IMR-90 (cell line): ENCODE measurements at regions not wholly inside any gene's neighbourhood (a gene's known extent, or its start where the extent isn't known, plus 50 kb on each side); places are given as distances from the start of the nearest gene placed in this dataset.

Source experiments
- ATAC-seq: fragments of 200-7000 bp; cut with Tn5 transposase; 2 replicates; pipeline ENCODE4 v1.9.1; 2020; ENCODE audit warnings: low read depth, mild to moderate bottlenecking, moderate library complexity
- BruUV-seq: library from RNA; stranded (reverse); fragments of 400-500 nt; replicated peaks from 2 replicates; lab custom pipeline; 2021; lab: Mats Ljungman, UMichigan
- CTCF ChIA-PET: fragments of 300-600 bp; formaldehyde crosslinking; extraction: SDS; loops from one replicate; lab custom pipeline; 2021; ENCODE audit warnings: antibody characterized with exemption; lab: Yijun Ruan, JAX
- POLR2A ChIA-PET: fragments of 300-600 bp; sonication (Branson Sonifier 250); formaldehyde crosslinking; loops from one replicate; lab custom pipeline; 2022; ENCODE audit warnings: antibody characterized with exemption; ENCODE audit not compliant: unreplicated experiment; lab: Charles Lee
- DNase-seq: peaks from one replicate; pipeline ENCODE4 v3.0.0; 2013
- H2AFZ ChIP-seq: replicated peaks from 2 replicates; pipeline ENCODE3; 2013; ENCODE audit warnings: low read length, mild to moderate bottlenecking; ENCODE audit not compliant: poor library complexity
- H2AK5ac ChIP-seq: 2 replicates; pipeline ENCODE4 v1.6.1; 2013; ENCODE audit warnings: low read depth, low read length, inconsistent platforms
- H2AK9ac ChIP-seq: replicated peaks from 2 replicates; pipeline ENCODE3; 2013; ENCODE audit warnings: mild to moderate bottlenecking, low read depth, low read length, moderate library complexity; ENCODE audit not compliant: poor library complexity
- H2BK120ac ChIP-seq: 2 replicates; pipeline ENCODE4 v1.6.1; 2013; ENCODE audit warnings: low read depth, low read length, inconsistent platforms
- H2BK15ac ChIP-seq: 3 replicates; pipeline ENCODE4 v1.6.1; 2013; ENCODE audit warnings: low read depth, low read length, inconsistent platforms
- H2BK20ac ChIP-seq: 2 replicates; pipeline ENCODE4 v1.6.1; 2013; ENCODE audit warnings: low read depth, mild to moderate bottlenecking, inconsistent platforms, low read length, moderate library complexity
- H2BK5ac ChIP-seq: 2 replicates; pipeline ENCODE4 v1.6.1; 2013; ENCODE audit warnings: mild to moderate bottlenecking, low read depth, low read length, inconsistent platforms; ENCODE audit not compliant: poor library complexity, severe bottlenecking
- H3K14ac ChIP-seq: replicated peaks from 2 replicates; pipeline ENCODE4 v1.6.1; 2013; ENCODE audit warnings: low read depth, low read length, inconsistent platforms
- H3K18ac ChIP-seq: 2 replicates; pipeline ENCODE4 v1.6.1; 2013; ENCODE audit warnings: low read depth, low read length, control low read depth
- H3K23ac ChIP-seq: 2 replicates; pipeline ENCODE4 v1.6.1; 2013; ENCODE audit warnings: low read depth, low read length, inconsistent platforms
- H3K27ac ChIP-seq: 2 replicates; pipeline ENCODE4 v1.5.1; 2013; ENCODE audit warnings: mild to moderate bottlenecking, control low read depth, low read length; ENCODE audit not compliant: insufficient read depth
- H3K27me3 ChIP-seq: 2 replicates; pipeline ENCODE4 v1.6.1; 2013; ENCODE audit warnings: low read length; ENCODE audit not compliant: control insufficient read depth, insufficient read depth
- H3K36me3 ChIP-seq: 2 replicates; pipeline ENCODE4 v1.6.1; 2013; ENCODE audit warnings: low read length, mixed read lengths; ENCODE audit not compliant: control insufficient read depth, insufficient read depth
- H3K4ac ChIP-seq: 2 replicates; pipeline ENCODE4 v1.6.1; 2013; ENCODE audit warnings: low read depth, low read length, inconsistent platforms
- H3K4me1 ChIP-seq: 2 replicates; pipeline ENCODE4 v1.6.1; 2013; ENCODE audit warnings: low read length, mixed read lengths; ENCODE audit not compliant: control insufficient read depth, insufficient read depth
- H3K4me2 ChIP-seq: 2 replicates; pipeline ENCODE4 v1.6.1; 2013; ENCODE audit warnings: low read depth, mild to moderate bottlenecking, control low read depth, low read length, moderate library complexity
- H3K4me3 ChIP-seq: 2 replicates; pipeline ENCODE4 v1.5.1; 2013; ENCODE audit warnings: low read depth, mild to moderate bottlenecking, control low read depth, low read length, moderate library complexity; ENCODE audit not compliant: insufficient read depth
- H3K56ac ChIP-seq: 2 replicates; pipeline ENCODE4 v1.6.1; 2013; ENCODE audit warnings: low read length, inconsistent platforms; ENCODE audit not compliant: insufficient read depth; ENCODE audit errors: extremely low read depth
- H3K79me1 ChIP-seq, 2 experiments: 2 replicates each; pipeline ENCODE4 v1.6.1; 2013; ENCODE audit warnings: low read length in 2 of 2, inconsistent platforms in 1 of 2, low read depth in 1 of 2
- H3K9ac ChIP-seq: 2 replicates; pipeline ENCODE4 v1.6.1; 2013; ENCODE audit warnings: low read depth, low read length, control low read depth
- H3K9me1 ChIP-seq: 2 replicates; pipeline ENCODE4 v1.6.1; 2013; ENCODE audit warnings: low read length, inconsistent platforms; ENCODE audit not compliant: insufficient read depth
- H3K9me3 ChIP-seq: 2 replicates; pipeline ENCODE4 v1.6.1; 2013; ENCODE audit warnings: low read length; ENCODE audit not compliant: control insufficient read depth, insufficient read depth
- H4K20me1 ChIP-seq: 2 replicates; pipeline ENCODE4 v1.6.1; 2013; ENCODE audit warnings: low read length, inconsistent platforms; ENCODE audit not compliant: insufficient read depth
- H4K5ac ChIP-seq: 2 replicates; pipeline ENCODE4 v1.6.1; 2013; ENCODE audit warnings: mild to moderate bottlenecking, low read depth, low read length, control low read depth
- H4K8ac ChIP-seq, 2 experiments: 2 replicates each; pipeline ENCODE4 v1.6.1; 2013; ENCODE audit warnings: low read depth in 2 of 2, low read length in 2 of 2, control low read depth in 1 of 2, inconsistent platforms in 1 of 2
- H4K91ac ChIP-seq: 2 replicates; pipeline ENCODE4 v1.6.1; 2013; ENCODE audit warnings: low read depth, low read length, inconsistent platforms; ENCODE audit not compliant: insufficient read depth
- CTCF ChIP-seq: conservative IDR thresholded peaks from 2 replicates; pipeline ENCODE4 v1.5.1; 2012; ENCODE audit warnings: mild to moderate bottlenecking, low read depth, low read length, improper control_type of control experiment
- MAZ ChIP-seq: IDR thresholded peaks from 2 replicates; pipeline ENCODE4 v1.6.1; 2012; ENCODE audit warnings: low read depth, mild to moderate bottlenecking, low read length, improper control_type of control experiment, moderate library complexity, borderline replicate concordance
- RCOR1 ChIP-seq: IDR thresholded peaks from 2 replicates; pipeline ENCODE4 v1.6.1; 2012; ENCODE audit warnings: mild to moderate bottlenecking, low read length, improper control_type of control experiment; ENCODE audit not compliant: insufficient replicate concordance
- RFX5 ChIP-seq: IDR thresholded peaks from 2 replicates; pipeline ENCODE4 v1.8.0; 2012; ENCODE audit warnings: low read depth, mild to moderate bottlenecking, low read length, moderate library complexity
- WGBS, 2 experiments: methylation state at CpG; one replicate each; pipeline versions ENCODE4 v1.1.5 to v1.1.7; 2013; ENCODE audit warnings: missing lambda C conversion rate in 2 of 2; ENCODE audit not compliant: insufficient read length in 1 of 2; ENCODE audit errors: extremely low coverage in 2 of 2; 5-methylcytosine and 5-hydroxymethylcytosine counted together
- dilution Hi-C: fragments of 300-500 bp; cut with HindIII; formaldehyde crosslinking; loops from one replicate; pipeline ENCODE4 v1.14.3; 2018; ENCODE audit warnings: low sequenced_read_pairs; ENCODE audit not compliant: unreplicated experiment
- in situ Hi-C: fragments of 300-500 bp; cut with MboI; formaldehyde crosslinking; loops from 3 replicates; pipeline ENCODE4 v1.14.3; 2019; ENCODE audit warnings: low sequenced_read_pairs, inconsistent platforms, mixed read lengths
- intact Hi-C: fragments of 100-400 bp; cut with micrococcal nuclease; formaldehyde crosslinking; loops from 2 replicates; pipeline ENCODE4 v1.10.0; 2022

- no TSS peak for BruUV-seq
- H3K27me3 ChIP-seq, result no peaks in the 10 kb centered on the region
- no peak overlapping the region for H3K14ac ChIP-seq
- no peak overlapping the region for H4K8ac ChIP-seq
- H2AK9ac ChIP-seq, result no peak overlapping the region
- H3K18ac ChIP-seq, result no peak overlapping the region
- no peak overlapping the region for H2BK5ac ChIP-seq
- H3K4me2 ChIP-seq, result no peak overlapping the region
- no peaks in the 10 kb centered on the region for H4K20me1 ChIP-seq
- no peak overlapping the region for H3K4ac ChIP-seq
- H4K5ac ChIP-seq, result no peak overlapping the region
- H3K4me3 ChIP-seq, result no peak overlapping the region
- H2BK20ac ChIP-seq, result no peak overlapping the region
- no peaks in the 10 kb centered on the region for H3K4me1 ChIP-seq
- no peak for ATAC-seq
- H4K91ac ChIP-seq, result no peak overlapping the region
- H2BK120ac ChIP-seq, result no peak overlapping the region
- no peak overlapping the region for H3K56ac ChIP-seq
- DNase-seq, result no peak
- ChIA-PET CTCF (no interaction called here), POLR2A (no interaction called here)
- intact Hi-C loops (no loop called here), dilution Hi-C loops (no loop called here), in situ Hi-C loops (no loop called here)
- H3K36me3 ChIP-seq, result no peaks in the 10 kb centered on the region
- no peaks in the 10 kb centered on the region for H3K79me1 ChIP-seq
- H3K9ac ChIP-seq, result no peak overlapping the region
- no peak overlapping the region for H3K27ac ChIP-seq
- no peak overlapping the region for H2AFZ ChIP-seq
- H3K23ac ChIP-seq, result no peak overlapping the region
- peaks cover 74% of the 10 kb centered on the region for H3K9me3 ChIP-seq
- 56% methylated on average over 7 of the region's 31 CpGs; no CpG with 5 or more reads in 1 of the 2 experiments for WGBS, 2 experiments
- H2BK15ac ChIP-seq, result no peak overlapping the region
- no peak overlapping the region for H2AK5ac ChIP-seq
- H3K9me1 ChIP-seq, result no peaks in the 10 kb centered on the region
- TF ChIP-seq RFX5 (no peak), MAZ (no peak), CTCF (no peak), RCOR1 (no peak)
These were observed 212.7 kb upstream of the SALL3 start for GRCh38 chr18:78766651-78767533.
